CD14-positive monocyte (primary cell): ENCODE measurements at regions not wholly inside any gene's neighbourhood (a gene's known extent, or its start where the extent isn't known, plus 50 kb on each side); places are given as distances from the start of the nearest gene placed in this dataset.

ENCODE experiments used
- DNase-seq, 3 donors: peaks; one replicate each; pipeline ENCODE4 v3.0.0-alpha.2; 2011 to 2022
- H2AFZ ChIP-seq: 2 replicates; pipeline ENCODE4 v1.6.0; 2012; ENCODE audit warnings: mild to moderate bottlenecking, low read depth, low read length, inconsistent platforms; ENCODE audit not compliant: insufficient read depth, poor library complexity, severe bottlenecking
- H3K27ac ChIP-seq, 2 donors: 1 replicate in 1 of 2; 2 replicates in 1 of 2; pipeline ENCODE4 v1.5.1; 2012 to 2013; ENCODE audit warnings: low read length in 2 of 2, control low read depth in 1 of 2, inconsistent platforms in 1 of 2, low read depth in 1 of 2, mild to moderate bottlenecking in 1 of 2
- H3K27me3 ChIP-seq, 2 donors: one replicate each; pipeline versions ENCODE4 v1.6.0 to v1.6.1; 2011 to 2013; ENCODE audit warnings: low read length in 2 of 2; ENCODE audit not compliant: control insufficient read depth in 2 of 2, insufficient read depth in 2 of 2
- H3K36me3 ChIP-seq, 2 donors: replicated peaks in 1 of 2; 1 replicate in 1 of 2; 2 replicates in 1 of 2; pipeline versions ENCODE4 v1.5.1 to v1.6.1; 2012 to 2013; ENCODE audit warnings: low read length in 2 of 2, control low read depth in 1 of 2, inconsistent platforms in 1 of 2, mild to moderate bottlenecking in 1 of 2; ENCODE audit not compliant: insufficient read depth in 2 of 2, control insufficient read depth in 1 of 2
- H3K4me1 ChIP-seq, 2 donors: 1 replicate in 1 of 2; 2 replicates in 1 of 2; pipeline versions ENCODE4 v1.5.1 to v1.6.1; 2012 to 2013; ENCODE audit warnings: low read length in 2 of 2, control low read depth in 1 of 2, inconsistent platforms in 1 of 2, mild to moderate bottlenecking in 1 of 2, moderate library complexity in 1 of 2; ENCODE audit not compliant: insufficient read depth in 2 of 2, control insufficient read depth in 1 of 2
- H3K4me2 ChIP-seq: replicated peaks from 2 replicates; pipeline ENCODE3; 2012; ENCODE audit warnings: low read length, moderate library complexity, mild to moderate bottlenecking; ENCODE audit not compliant: poor library complexity, severe bottlenecking; ENCODE audit errors: extremely low read depth
- H3K4me3 ChIP-seq, 3 experiments: fragments of 200-600 bp in 1 of 3; sonication (generic) in 1 of 3; replicated peaks in 1 of 3; 1 replicate in 2 of 3; 2 replicates in 1 of 3; pipeline ENCODE4 v1.5.1; 2011 to 2013; ENCODE audit warnings: low read length in 3 of 3, mild to moderate bottlenecking in 3 of 3, control low read depth in 2 of 3, low read depth in 2 of 3, inconsistent platforms in 1 of 3, moderate library complexity in 1 of 3
- H3K79me2 ChIP-seq: 2 replicates; pipeline ENCODE4 v1.6.0; 2012; ENCODE audit warnings: mild to moderate bottlenecking, control low read depth, inconsistent platforms, low read length, moderate library complexity; ENCODE audit not compliant: insufficient read depth
- H3K9ac ChIP-seq: 2 replicates; pipeline ENCODE4 v1.6.0; 2017; ENCODE audit warnings: low read length, mild to moderate bottlenecking; ENCODE audit not compliant: insufficient read depth, poor library complexity, severe bottlenecking
- H3K9me3 ChIP-seq, 2 donors: replicated peaks in 1 of 2; 1 replicate in 1 of 2; 2 replicates in 1 of 2; pipeline versions ENCODE4 v1.5.1 to v1.6.1; 2012 to 2013; ENCODE audit warnings: low read length in 2 of 2, control low read depth in 1 of 2; ENCODE audit not compliant: control insufficient read depth in 1 of 2, insufficient read depth in 1 of 2
- H4K20me1 ChIP-seq: 2 replicates; pipeline ENCODE4 v1.6.0; 2012; ENCODE audit warnings: mild to moderate bottlenecking, low read length, control low read depth, moderate library complexity; ENCODE audit not compliant: insufficient read depth
- H3K27ac Mint-ChIP-seq, 7 donors: one replicate each; pipeline ENCODE4 v1.8.0; 2020; ENCODE audit warnings: mild to moderate bottlenecking in 7 of 7, mixed read lengths in 7 of 7, moderate library complexity in 6 of 7, inconsistent platforms in 2 of 7
- H3K27me3 Mint-ChIP-seq, 3 donors: one replicate each; pipeline ENCODE4 v1.8.0; 2021 to 2022; ENCODE audit warnings: low read depth in 3 of 3, mild to moderate bottlenecking in 3 of 3, mixed read lengths in 3 of 3, moderate library complexity in 3 of 3, inconsistent platforms in 1 of 3
- H3K36me3 Mint-ChIP-seq, 2 donors: one replicate each; pipeline ENCODE4 v1.8.0; 2020; ENCODE audit warnings: mixed read lengths in 2 of 2, inconsistent platforms in 1 of 2, mild to moderate bottlenecking in 1 of 2
- H3K4me1 Mint-ChIP-seq: one replicate; pipeline ENCODE4 v1.8.0; 2020; ENCODE audit warnings: mild to moderate bottlenecking, mixed read lengths
- H3K4me3 Mint-ChIP-seq, 2 donors: one replicate each; pipeline ENCODE4 v1.8.0; 2020; ENCODE audit warnings: mild to moderate bottlenecking in 2 of 2, mixed read lengths in 2 of 2, moderate library complexity in 1 of 2
- H3K9me3 Mint-ChIP-seq, 7 donors: one replicate each; pipeline ENCODE4 v1.8.0; 2020 to 2022; ENCODE audit warnings: mixed read lengths in 7 of 7, mild to moderate bottlenecking in 6 of 7, moderate library complexity in 6 of 7, inconsistent platforms in 2 of 7
- CTCF ChIP-seq: fragments of 200-600 bp; IDR thresholded peaks from one replicate; pipeline ENCODE4 v1.8.0; 2022; ENCODE audit warnings: antibody characterized with exemption, mild to moderate bottlenecking
- WGBS: methylation state at CpG from one replicate; pipeline ENCODE4 v1.1.5; 2013; ENCODE audit warnings: missing lambda C conversion rate; ENCODE audit not compliant: insufficient coverage; 5-methylcytosine and 5-hydroxymethylcytosine counted together
- intact Hi-C, 2 donors: fragments of 100-400 bp; cut with micrococcal nuclease; formaldehyde crosslinking; loops; one replicate each; pipeline versions ENCODE4 v1.15.0 to v1.15.1; 2023

- Mint-ChIP-seq H3K27ac (no peak overlapping the region), H3K36me3 (no peaks in the 10 kb centered on the region), H3K4me1 (no peaks in the 10 kb centered on the region), H3K27me3 (peaks cover 0 to 4% (median 0%) of the 10 kb centered on the region in 3 donors), H3K9me3 (peaks cover 0 to 4% (median under 1%) of the 10 kb centered on the region in 7 donors), H3K4me3 (no peak overlapping the region)
- Histone ChIP-seq H3K79me2 (no peaks in the 10 kb centered on the region), H3K4me2 (no peak overlapping the region), H3K9me3 (no peaks in the 10 kb centered on the region), H3K4me3 (no peak overlapping the region), H3K27ac (no peak overlapping the region), H3K4me1 (no peaks in the 10 kb centered on the region), H3K27me3 (no peaks in the 10 kb centered on the region), H3K9ac (no peak overlapping the region), H4K20me1 (no peaks in the 10 kb centered on the region), H3K36me3 (no peaks in the 10 kb centered on the region), H2AFZ (no peak overlapping the region)
- no peak for DNase-seq
- no CpG with 5 or more reads among the region's 1 CpG for WGBS
- no peak for TF ChIP-seq CTCF
- intact Hi-C loops = no loop called here
Measured at GRCh38 chrX:98459669-98460068, 1576.0 kb downstream of the RPA4 start.

- Histone ChIP-seq H3K4me1 (no peaks in the 10 kb centered on the region), H3K9ac (no peak overlapping the region), H3K79me2 (no peaks in the 10 kb centered on the region), H3K36me3 (no peaks in the 10 kb centered on the region), H3K9me3 (no peaks in the 10 kb centered on the region), H2AFZ (no peak overlapping the region), H4K20me1 (no peaks in the 10 kb centered on the region), H3K27ac (no peak overlapping the region), H3K27me3 (no peaks in the 10 kb centered on the region), H3K4me3 (no peak overlapping the region), H3K4me2 (no peak overlapping the region)
- no CpG with 5 or more reads among the region's 4 CpGs for WGBS
- intact Hi-C loops = no loop called here
- no peaks in the 10 kb centered on the region for H3K4me1 Mint-ChIP-seq
- H3K4me3 Mint-ChIP-seq = no peak overlapping the region
- no peaks in the 10 kb centered on the region for H3K36me3 Mint-ChIP-seq
- no peaks in the 10 kb centered on the region for H3K27me3 Mint-ChIP-seq
- peaks cover 0 to 2% (median 0%) of the 10 kb centered on the region in 7 donors for H3K9me3 Mint-ChIP-seq
- TF ChIP-seq CTCF = no peak
- no peak for DNase-seq
- H3K27ac Mint-ChIP-seq = no peak overlapping the region
Measured at GRCh38 chrX:98480606-98481005, 1596.9 kb downstream of the RPA4 start.
